Endothelial cell of umbilical vein (primary cell): ENCODE measurements at regions not wholly inside any gene's neighbourhood (a gene's known extent, or its start where the extent isn't known, plus 50 kb on each side); places are given as distances from the start of the nearest gene placed in this dataset.

Experiments used
- BruUV-seq: library from RNA; stranded (reverse); fragments of 400-500 nt; replicated peaks from 2 replicates; lab custom pipeline; 2021; lab: Mats Ljungman, UMichigan
- CTCF ChIA-PET: fragments of 300-600, 350-600 bp; sonication (Branson Sonifier 250); formaldehyde crosslinking; loops from one replicate; lab custom pipeline; 2021; ENCODE audit warnings: antibody characterized with exemption, inconsistent platforms; lab: Charles Lee
- POLR2A ChIA-PET: fragments of 300-600, 350-600 bp; sonication (Branson Sonifier 250); formaldehyde crosslinking; loops from one replicate; lab custom pipeline; 2021; ENCODE audit warnings: antibody characterized with exemption, inconsistent platforms; lab: Charles Lee
- DNase-seq: peaks from one replicate; pipeline ENCODE4 v3.0.0-alpha.2; 2011; ENCODE audit warnings: low read depth, low spot score
- FAIRE-seq: peaks from 2 replicates; lab custom pipeline; 2011; peaks lifted over from hg19 to GRCh38; lab: Jason Lieb, UNC
- H2AFZ ChIP-seq: 2 replicates; pipeline ENCODE4 v1.6.0; 2012; ENCODE audit warnings: low read depth, low read length, control low read depth, inconsistent platforms
- H3K27ac ChIP-seq: 2 replicates; pipeline ENCODE4 v1.5.1; 2011; ENCODE audit warnings: low read depth, mild to moderate bottlenecking, control low read depth, low read length, moderate library complexity; ENCODE audit not compliant: insufficient read depth
- H3K27me3 ChIP-seq, 2 experiments: 2 replicates each; pipeline versions ENCODE4 v1.6.0 to v1.6.1; 2011; ENCODE audit warnings: low read length in 2 of 2, mixed read lengths in 1 of 2; ENCODE audit not compliant: control insufficient read depth in 2 of 2, insufficient read depth in 2 of 2
- H3K36me3 ChIP-seq, 2 experiments: 2 replicates in 1 of 2; 3 replicates in 1 of 2; pipeline ENCODE4 v1.5.1; 2011; ENCODE audit warnings: low read length in 2 of 2, mild to moderate bottlenecking in 1 of 2, moderate library complexity in 1 of 2; ENCODE audit not compliant: control insufficient read depth in 2 of 2, insufficient read depth in 2 of 2; ENCODE audit errors: extremely low read depth in 1 of 2
- H3K4me1 ChIP-seq: 3 replicates; pipeline ENCODE4 v1.5.1; 2011; ENCODE audit warnings: mild to moderate bottlenecking, low read length; ENCODE audit not compliant: control insufficient read depth, insufficient read depth; ENCODE audit errors: extremely low read depth
- H3K4me2 ChIP-seq: 2 replicates; pipeline ENCODE4 v1.6.1; 2011; ENCODE audit warnings: low read length, control low read depth, mixed read lengths; ENCODE audit not compliant: insufficient read depth
- H3K4me3 ChIP-seq, 3 experiments: fragments of 200-600 bp in 1 of 3; sonication (generic), shearing (Covaris generic) in 1 of 3; replicated peaks in 1 of 3; 2 replicates each; pipeline ENCODE4 v1.5.1; 2011 to 2016; ENCODE audit warnings: control low read depth in 3 of 3, low read length in 3 of 3, mild to moderate bottlenecking in 2 of 3, inconsistent platforms in 1 of 3, low read depth in 1 of 3, moderate library complexity in 1 of 3; ENCODE audit not compliant: insufficient read depth in 1 of 3
- H3K79me2 ChIP-seq: 2 replicates; pipeline ENCODE4 v1.6.0; 2012; ENCODE audit warnings: low read length, inconsistent platforms; ENCODE audit not compliant: control insufficient read depth, insufficient read depth
- H3K9ac ChIP-seq: replicated peaks from 2 replicates; pipeline ENCODE3; 2011; ENCODE audit warnings: low read length, control low read depth; ENCODE audit not compliant: insufficient read depth; ENCODE audit errors: extremely low read depth
- H3K9me1 ChIP-seq: replicated peaks from 3 replicates; pipeline ENCODE4 v1.6.0; 2011; ENCODE audit warnings: mild to moderate bottlenecking, low read length; ENCODE audit not compliant: control insufficient read depth, insufficient read depth; ENCODE audit errors: extremely low read depth
- H3K9me3 ChIP-seq: replicated peaks from 2 replicates; pipeline ENCODE4 v1.5.1; 2012; ENCODE audit warnings: low read length, inconsistent platforms; ENCODE audit not compliant: control insufficient read depth, insufficient read depth
- H4K20me1 ChIP-seq: replicated peaks from 2 replicates; pipeline ENCODE3; 2011; ENCODE audit warnings: mild to moderate bottlenecking, low read length; ENCODE audit not compliant: control insufficient read depth, insufficient read depth; ENCODE audit errors: extremely low read depth
- CTCF ChIP-seq, 2 donors: IDR thresholded peaks; 1 replicate in 1 of 2; 2 replicates in 1 of 2; pipeline ENCODE4 v1.5.1; 2011; ENCODE audit warnings: low read length in 2 of 2, mild to moderate bottlenecking in 2 of 2, moderate library complexity in 2 of 2, control low read depth in 1 of 2, inconsistent platforms in 1 of 2, low read depth in 1 of 2; ENCODE audit not compliant: insufficient read depth in 1 of 2; ENCODE audit errors: extremely low read depth in 1 of 2
- EZH2 ChIP-seq: IDR thresholded peaks from 2 replicates; pipeline ENCODE4 v1.6.1; 2012; ENCODE audit warnings: borderline replicate concordance, low read depth, mild to moderate bottlenecking, moderate library complexity, low read length, inconsistent platforms; ENCODE audit not compliant: severe bottlenecking
- FOS ChIP-seq: IDR thresholded peaks from 2 replicates; pipeline ENCODE4 v1.6.1; 2011; ENCODE audit warnings: mild to moderate bottlenecking, low read length, moderate library complexity, borderline replicate concordance; ENCODE audit not compliant: insufficient read depth
- GATA2 ChIP-seq: IDR thresholded peaks from 2 replicates; pipeline ENCODE4 v1.7.0; 2011; ENCODE audit warnings: low read depth, mild to moderate bottlenecking, moderate library complexity, mixed read lengths, low read length; ENCODE audit not compliant: insufficient read length, insufficient read depth
- JUN ChIP-seq: IDR thresholded peaks from 2 replicates; pipeline ENCODE4 v1.6.1; 2011; ENCODE audit warnings: borderline replicate concordance, low read depth; ENCODE audit not compliant: insufficient read length, insufficient read depth
- MAX ChIP-seq: IDR thresholded peaks from 2 replicates; pipeline ENCODE4 v1.6.1; 2011; ENCODE audit not compliant: insufficient read depth, insufficient read length
- MYC ChIP-seq: IDR thresholded peaks from one replicate; pipeline ENCODE4 v1.6.1; 2011; ENCODE audit warnings: mild to moderate bottlenecking, low read depth, low read length
- POLR2A ChIP-seq: IDR thresholded peaks from 2 replicates; pipeline ENCODE4 v1.6.1; 2012; ENCODE audit warnings: low read depth, mild to moderate bottlenecking, control low read depth, low read length
- POLR2AphosphoS5 ChIP-seq: IDR thresholded peaks from 2 replicates; pipeline ENCODE4 v1.6.1; 2012; ENCODE audit warnings: low read depth, mild to moderate bottlenecking, control low read depth, low read length, moderate library complexity; ENCODE audit not compliant: insufficient read depth
- dilution Hi-C: fragments of 300-500 bp; cut with MboI; formaldehyde crosslinking; loops from one replicate; pipeline ENCODE4 v1.15.0; 2019; ENCODE audit warnings: low sequenced_read_pairs; ENCODE audit not compliant: extremely low pct_ligation_motif_present
- intact Hi-C: fragments of 100-400 bp; cut with micrococcal nuclease; formaldehyde crosslinking; loops from one replicate; pipeline ENCODE4 v1.10.0; 2022

GRCh38 chr14:39666386-39666785 is 234.2 kb upstream of the FBXO33 start:
- FAIRE-seq: no peak
- H2AFZ ChIP-seq: no peak overlapping the region
- H3K79me2 ChIP-seq: no peaks in the 10 kb centered on the region
- BruUV-seq: no TSS peak
- H4K20me1 ChIP-seq: no peaks in the 10 kb centered on the region
- no peaks in the 10 kb centered on the region for H3K36me3 ChIP-seq
- ChIA-PET POLR2A (no interaction called here), CTCF (no interaction called here)
- H3K27ac ChIP-seq: no peak overlapping the region
- no peak overlapping the region for H3K4me2 ChIP-seq
- intact Hi-C loops: no loop called here
- no peaks in the 10 kb centered on the region for H3K9me1 ChIP-seq
- H3K9ac ChIP-seq: no peak overlapping the region
- H3K4me3 ChIP-seq: no peak overlapping the region
- dilution Hi-C loops: no loop called here
- no peak for DNase-seq
- H3K27me3 ChIP-seq: no peaks in the 10 kb centered on the region
- no peaks in the 10 kb centered on the region for H3K9me3 ChIP-seq
- TF ChIP-seq MAX (no peak), MYC (no peak), POLR2A (no peak), GATA2 (no peak), FOS (no peak), JUN (no peak), EZH2 (no peak), CTCF (IDR thresholded peaks at IDR 0.05; ENCODE audit: extremely low read depth in 1 of 2, insufficient read depth in 1 of 2, low read depth in 1 of 2, low read length in 2 of 2) (no peak), POLR2AphosphoS5 (no peak)
- H3K4me1 ChIP-seq: no peaks in the 10 kb centered on the region
